ENCODE measurements at regions not wholly inside any gene's neighbourhood (a gene's known extent, or its start where the extent isn't known, plus 50 kb on each side); places are given as distances from the start of the nearest gene placed in this dataset.

DNA sequence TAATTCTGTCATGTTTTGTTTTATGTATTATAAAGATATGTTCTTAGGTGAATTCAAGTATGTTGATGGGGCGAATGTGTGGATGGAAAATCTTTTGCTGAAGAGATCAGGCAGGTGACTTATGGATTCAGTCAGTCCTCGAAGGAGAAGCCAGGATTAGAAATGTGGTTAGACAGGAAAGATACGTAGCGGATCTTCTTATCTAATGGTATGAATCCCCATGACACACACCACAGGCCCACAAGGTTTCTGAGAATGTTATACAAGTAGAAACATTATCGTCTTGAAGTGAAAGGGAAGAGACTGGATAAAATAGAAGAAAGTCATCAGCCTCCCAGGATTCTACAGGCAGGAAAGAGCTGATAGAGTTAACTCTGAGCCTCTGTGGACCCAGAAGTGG is 69.0 kb upstream of the RFXAP start:
- no peaks in the 10 kb centered on the region for H3K4me1 ChIP-seq
- H3K36me3 ChIP-seq: no peaks in the 10 kb centered on the region
- no peaks in the 10 kb centered on the region; the same call in 1 of the 2 replicates for H3K27me3 ChIP-seq
- no peak for DNase-seq
- TF ChIP-seq CTCF (IDR thresholded peaks at IDR 0.05; ENCODE audit: low read depth, low read length): no peak
- H3K4me3 ChIP-seq (ENCODE audit: low read depth, low read length): no peak overlapping the region
- H3K9me3 ChIP-seq: no peaks in the 10 kb centered on the region

- Histone ChIP-seq H3K9me3 (no peaks in the 10 kb centered on the region), H3K27me3 (no peaks in the 10 kb centered on the region; the same call in 1 of the 2 replicates), H3K4me1 (no peaks in the 10 kb centered on the region), H3K4me3 (ENCODE audit: low read depth, low read length) (no peak overlapping the region), H3K36me3 (no peaks in the 10 kb centered on the region)
- no peak for DNase-seq
- no peak for TF ChIP-seq CTCF (IDR thresholded peaks at IDR 0.05; ENCODE audit: low read depth, low read length)
Measured at GRCh38 chr13:36750461-36750860, 68.6 kb upstream of the RFXAP start.

DNA sequence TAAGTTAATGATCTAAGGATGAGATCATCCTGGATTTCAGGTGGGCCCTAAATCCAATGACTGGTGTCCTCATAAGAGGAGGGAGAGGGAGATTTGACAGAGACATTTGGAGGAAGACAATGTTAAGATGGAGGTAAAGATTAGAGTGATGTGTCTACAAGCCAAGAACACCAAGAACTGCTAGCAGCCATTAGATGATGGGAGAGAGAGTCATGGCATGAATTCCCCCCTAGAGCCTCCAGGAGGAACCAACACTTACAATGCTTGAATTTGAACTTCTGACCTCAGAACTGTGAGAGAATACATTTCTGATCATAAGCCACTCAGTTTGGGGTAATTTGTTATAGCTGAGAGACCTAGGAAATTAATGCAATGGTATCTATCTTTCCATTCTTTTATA is 68.1 kb upstream of the RFXAP start:
- no peaks in the 10 kb centered on the region for H3K27me3 ChIP-seq
- H3K9me3 ChIP-seq: no peaks in the 10 kb centered on the region
- no peak overlapping the region for H3K4me3 ChIP-seq (ENCODE audit: low read depth, low read length)
- TF ChIP-seq CTCF (IDR thresholded peaks at IDR 0.05; ENCODE audit: low read depth, low read length): no peak
- DNase-seq: no peak
- H3K4me1 ChIP-seq: no peaks in the 10 kb centered on the region
- H3K36me3 ChIP-seq: no peaks in the 10 kb centered on the region

DNA sequence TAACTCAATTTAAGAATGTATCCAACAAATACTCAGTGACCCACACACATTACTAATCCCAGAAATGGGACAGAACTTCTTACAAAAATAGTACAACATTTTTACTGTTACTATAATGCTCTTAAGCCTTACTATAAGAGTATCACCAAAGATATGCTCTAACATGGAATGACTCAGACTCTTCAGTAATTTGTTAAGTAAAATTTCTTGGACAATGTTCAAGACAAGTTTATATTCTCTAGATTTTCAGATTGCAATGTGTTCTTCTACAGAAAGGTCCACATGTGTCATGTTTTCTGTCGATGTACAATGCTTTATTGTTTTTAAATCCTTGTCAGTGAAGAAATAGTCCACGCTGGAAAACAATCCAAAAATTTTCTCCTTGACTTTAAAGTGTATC is 66.3 kb upstream of the RFXAP start:
- TF ChIP-seq CTCF (IDR thresholded peaks at IDR 0.05; ENCODE audit: low read depth, low read length): no peak
- Histone ChIP-seq H3K27me3 (no peaks in the 10 kb centered on the region), H3K36me3 (no peaks in the 10 kb centered on the region), H3K4me3 (ENCODE audit: low read depth, low read length) (no peak overlapping the region), H3K4me1 (no peaks in the 10 kb centered on the region), H3K9me3 (no peaks in the 10 kb centered on the region)
- DNase-seq: no peak

DNA sequence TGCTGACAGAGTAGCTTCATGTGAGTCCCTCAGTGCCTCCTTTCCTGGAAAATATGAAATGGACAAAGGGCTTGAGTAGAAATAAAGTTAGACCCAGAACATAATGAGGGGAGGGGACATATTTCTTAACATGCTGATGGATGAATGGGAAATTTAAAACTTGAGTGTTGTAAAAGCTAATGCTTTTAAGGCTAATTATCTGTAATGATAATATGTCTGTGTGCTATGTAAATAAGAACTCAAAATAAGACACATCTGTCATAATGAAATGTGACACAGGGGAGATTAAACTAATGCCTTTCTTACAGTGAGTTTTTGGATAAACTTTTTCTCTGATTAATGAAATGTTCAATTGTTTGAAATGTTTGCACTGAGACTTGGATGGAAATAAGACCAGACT is 65.8 kb upstream of the RFXAP start:
- no peak for DNase-seq
- no peaks in the 10 kb centered on the region for H3K9me3 ChIP-seq
- H3K4me3 ChIP-seq (ENCODE audit: low read depth, low read length): no peak overlapping the region
- no peaks in the 10 kb centered on the region for H3K27me3 ChIP-seq
- TF ChIP-seq CTCF (IDR thresholded peaks at IDR 0.05; ENCODE audit: low read depth, low read length): no peak
- no peaks in the 10 kb centered on the region for H3K36me3 ChIP-seq
- no peaks in the 10 kb centered on the region; the same call in 1 of the 2 replicates for H3K4me1 ChIP-seq

DNA sequence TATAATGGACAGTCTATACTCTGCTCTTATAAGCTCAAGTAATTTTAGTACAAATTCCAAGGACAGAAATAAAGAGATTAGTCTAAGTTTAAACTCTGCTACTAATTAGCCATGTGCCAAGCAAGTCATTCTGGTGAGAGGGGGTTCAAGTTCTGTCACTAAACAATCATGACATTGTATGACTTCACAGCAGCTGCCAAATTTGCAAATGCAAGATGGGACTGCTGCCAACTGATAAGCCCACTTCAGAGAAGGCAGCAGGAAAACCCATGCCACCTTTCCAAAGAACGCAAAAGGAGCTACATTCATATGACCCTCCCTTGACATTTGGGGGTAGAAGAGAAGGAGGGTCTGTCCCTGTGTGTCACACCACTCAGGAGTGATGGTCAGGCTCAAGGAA is 60.7 kb upstream of the RFXAP start:
- Histone ChIP-seq H3K36me3 (no peaks in the 10 kb centered on the region), H3K4me1 (peaks cover 13% of the 10 kb centered on the region), H3K4me3 (ENCODE audit: low read depth, low read length) (no peak overlapping the region), H3K9me3 (no peaks in the 10 kb centered on the region; the same call in 1 of the 2 replicates), H3K27me3 (no peaks in the 10 kb centered on the region)
- TF ChIP-seq CTCF (IDR thresholded peaks at IDR 0.05; ENCODE audit: low read depth, low read length): no peak
- DNase-seq: peak; percentile 78

Data from BE2C (cell line).